IMR-90 (cell line): ENCODE measurements at regions not wholly inside any gene's neighbourhood (a gene's known extent, or its start where the extent isn't known, plus 50 kb on each side); places are given as distances from the start of the nearest gene placed in this dataset.

Experiments used
- ATAC-seq: fragments of 200-7000 bp; cut with Tn5 transposase; 2 replicates; pipeline ENCODE4 v1.9.1; 2020; ENCODE audit warnings: low read depth, mild to moderate bottlenecking, moderate library complexity
- BruUV-seq: library from RNA; stranded (reverse); fragments of 400-500 nt; replicated peaks from 2 replicates; lab custom pipeline; 2021; lab: Mats Ljungman, UMichigan
- CTCF ChIA-PET: fragments of 300-600 bp; formaldehyde crosslinking; extraction: SDS; loops from one replicate; lab custom pipeline; 2021; ENCODE audit warnings: antibody characterized with exemption; lab: Yijun Ruan, JAX
- POLR2A ChIA-PET: fragments of 300-600 bp; sonication (Branson Sonifier 250); formaldehyde crosslinking; loops from one replicate; lab custom pipeline; 2022; ENCODE audit warnings: antibody characterized with exemption; ENCODE audit not compliant: unreplicated experiment; lab: Charles Lee
- DNase-seq: peaks from one replicate; pipeline ENCODE4 v3.0.0; 2013
- H2AFZ ChIP-seq: replicated peaks from 2 replicates; pipeline ENCODE3; 2013; ENCODE audit warnings: low read length, mild to moderate bottlenecking; ENCODE audit not compliant: poor library complexity
- H2AK5ac ChIP-seq: 2 replicates; pipeline ENCODE4 v1.6.1; 2013; ENCODE audit warnings: low read depth, low read length, inconsistent platforms
- H2AK9ac ChIP-seq: replicated peaks from 2 replicates; pipeline ENCODE3; 2013; ENCODE audit warnings: mild to moderate bottlenecking, low read depth, low read length, moderate library complexity; ENCODE audit not compliant: poor library complexity
- H2BK120ac ChIP-seq: 2 replicates; pipeline ENCODE4 v1.6.1; 2013; ENCODE audit warnings: low read depth, low read length, inconsistent platforms
- H2BK15ac ChIP-seq: 3 replicates; pipeline ENCODE4 v1.6.1; 2013; ENCODE audit warnings: low read depth, low read length, inconsistent platforms
- H2BK20ac ChIP-seq: 2 replicates; pipeline ENCODE4 v1.6.1; 2013; ENCODE audit warnings: low read depth, mild to moderate bottlenecking, inconsistent platforms, low read length, moderate library complexity
- H2BK5ac ChIP-seq: 2 replicates; pipeline ENCODE4 v1.6.1; 2013; ENCODE audit warnings: mild to moderate bottlenecking, low read depth, low read length, inconsistent platforms; ENCODE audit not compliant: poor library complexity, severe bottlenecking
- H3K14ac ChIP-seq: replicated peaks from 2 replicates; pipeline ENCODE4 v1.6.1; 2013; ENCODE audit warnings: low read depth, low read length, inconsistent platforms
- H3K18ac ChIP-seq: 2 replicates; pipeline ENCODE4 v1.6.1; 2013; ENCODE audit warnings: low read depth, low read length, control low read depth
- H3K23ac ChIP-seq: 2 replicates; pipeline ENCODE4 v1.6.1; 2013; ENCODE audit warnings: low read depth, low read length, inconsistent platforms
- H3K27ac ChIP-seq: 2 replicates; pipeline ENCODE4 v1.5.1; 2013; ENCODE audit warnings: mild to moderate bottlenecking, control low read depth, low read length; ENCODE audit not compliant: insufficient read depth
- H3K27me3 ChIP-seq: 2 replicates; pipeline ENCODE4 v1.6.1; 2013; ENCODE audit warnings: low read length; ENCODE audit not compliant: control insufficient read depth, insufficient read depth
- H3K36me3 ChIP-seq: 2 replicates; pipeline ENCODE4 v1.6.1; 2013; ENCODE audit warnings: low read length, mixed read lengths; ENCODE audit not compliant: control insufficient read depth, insufficient read depth
- H3K4ac ChIP-seq: 2 replicates; pipeline ENCODE4 v1.6.1; 2013; ENCODE audit warnings: low read depth, low read length, inconsistent platforms
- H3K4me1 ChIP-seq: 2 replicates; pipeline ENCODE4 v1.6.1; 2013; ENCODE audit warnings: low read length, mixed read lengths; ENCODE audit not compliant: control insufficient read depth, insufficient read depth
- H3K4me2 ChIP-seq: 2 replicates; pipeline ENCODE4 v1.6.1; 2013; ENCODE audit warnings: low read depth, mild to moderate bottlenecking, control low read depth, low read length, moderate library complexity
- H3K4me3 ChIP-seq: 2 replicates; pipeline ENCODE4 v1.5.1; 2013; ENCODE audit warnings: low read depth, mild to moderate bottlenecking, control low read depth, low read length, moderate library complexity; ENCODE audit not compliant: insufficient read depth
- H3K56ac ChIP-seq: 2 replicates; pipeline ENCODE4 v1.6.1; 2013; ENCODE audit warnings: low read length, inconsistent platforms; ENCODE audit not compliant: insufficient read depth; ENCODE audit errors: extremely low read depth
- H3K79me1 ChIP-seq, 2 experiments: 2 replicates each; pipeline ENCODE4 v1.6.1; 2013; ENCODE audit warnings: low read length in 2 of 2, inconsistent platforms in 1 of 2, low read depth in 1 of 2
- H3K9ac ChIP-seq: 2 replicates; pipeline ENCODE4 v1.6.1; 2013; ENCODE audit warnings: low read depth, low read length, control low read depth
- H3K9me1 ChIP-seq: 2 replicates; pipeline ENCODE4 v1.6.1; 2013; ENCODE audit warnings: low read length, inconsistent platforms; ENCODE audit not compliant: insufficient read depth
- H3K9me3 ChIP-seq: 2 replicates; pipeline ENCODE4 v1.6.1; 2013; ENCODE audit warnings: low read length; ENCODE audit not compliant: control insufficient read depth, insufficient read depth
- H4K20me1 ChIP-seq: 2 replicates; pipeline ENCODE4 v1.6.1; 2013; ENCODE audit warnings: low read length, inconsistent platforms; ENCODE audit not compliant: insufficient read depth
- H4K5ac ChIP-seq: 2 replicates; pipeline ENCODE4 v1.6.1; 2013; ENCODE audit warnings: mild to moderate bottlenecking, low read depth, low read length, control low read depth
- H4K8ac ChIP-seq, 2 experiments: 2 replicates each; pipeline ENCODE4 v1.6.1; 2013; ENCODE audit warnings: low read depth in 2 of 2, low read length in 2 of 2, control low read depth in 1 of 2, inconsistent platforms in 1 of 2
- H4K91ac ChIP-seq: 2 replicates; pipeline ENCODE4 v1.6.1; 2013; ENCODE audit warnings: low read depth, low read length, inconsistent platforms; ENCODE audit not compliant: insufficient read depth
- BHLHE40 ChIP-seq: fragments of 150-350 bp; IDR thresholded peaks from 2 replicates; pipeline ENCODE4 v1.6.1; 2016; ENCODE audit warnings: mild to moderate bottlenecking, low read depth, low read length
- CEBPB ChIP-seq: IDR thresholded peaks from 2 replicates; pipeline ENCODE4 v1.6.1; 2012; ENCODE audit warnings: low read depth, low read length, improper control_type of control experiment
- CTCF ChIP-seq: conservative IDR thresholded peaks from 2 replicates; pipeline ENCODE4 v1.5.1; 2012; ENCODE audit warnings: mild to moderate bottlenecking, low read depth, low read length, improper control_type of control experiment
- ELK1 ChIP-seq: fragments of 150-350 bp; IDR thresholded peaks from 2 replicates; pipeline ENCODE4 v1.6.1; 2016; ENCODE audit warnings: low read depth, mild to moderate bottlenecking, low read length, moderate library complexity, borderline replicate concordance
- MAFK ChIP-seq: IDR thresholded peaks from 2 replicates; pipeline ENCODE4 v1.6.1; 2012; ENCODE audit warnings: low read depth, low read length, improper control_type of control experiment
- MAZ ChIP-seq: IDR thresholded peaks from 2 replicates; pipeline ENCODE4 v1.6.1; 2012; ENCODE audit warnings: low read depth, mild to moderate bottlenecking, low read length, improper control_type of control experiment, moderate library complexity, borderline replicate concordance
- MXI1 ChIP-seq: IDR thresholded peaks from 2 replicates; pipeline ENCODE4 v1.6.1; 2012; ENCODE audit warnings: low read depth, mild to moderate bottlenecking, low read length, moderate library complexity, borderline replicate concordance
- NFE2L2 ChIP-seq: fragments of 150-350 bp; IDR thresholded peaks from 2 replicates; pipeline ENCODE4 v1.6.1; 2016; ENCODE audit warnings: low read depth, mild to moderate bottlenecking, low read length
- POLR2A ChIP-seq: IDR thresholded peaks from 2 replicates; pipeline ENCODE4 v1.6.1; 2012; ENCODE audit warnings: mild to moderate bottlenecking, low read depth, low read length
- RAD21 ChIP-seq: IDR thresholded peaks from 2 replicates; pipeline ENCODE4 v1.6.1; 2012; ENCODE audit warnings: low read length, improper control_type of control experiment
- RCOR1 ChIP-seq: IDR thresholded peaks from 2 replicates; pipeline ENCODE4 v1.6.1; 2012; ENCODE audit warnings: mild to moderate bottlenecking, low read length, improper control_type of control experiment; ENCODE audit not compliant: insufficient replicate concordance
- SMC3 ChIP-seq: fragments of 150-350 bp; IDR thresholded peaks from 2 replicates; pipeline ENCODE4 v1.6.1; 2016; ENCODE audit warnings: low read depth, mild to moderate bottlenecking, antibody characterized with exemption, low read length, moderate library complexity
- USF2 ChIP-seq: fragments of 150-350 bp; IDR thresholded peaks from 2 replicates; pipeline ENCODE4 v1.6.1; 2017; ENCODE audit warnings: mild to moderate bottlenecking, antibody characterized with exemption, low read length, low read depth
- WGBS, 2 experiments: methylation state at CpG; one replicate each; pipeline versions ENCODE4 v1.1.5 to v1.1.7; 2013; ENCODE audit warnings: missing lambda C conversion rate in 2 of 2; ENCODE audit not compliant: insufficient read length in 1 of 2; ENCODE audit errors: extremely low coverage in 2 of 2; 5-methylcytosine and 5-hydroxymethylcytosine counted together
- dilution Hi-C: fragments of 300-500 bp; cut with HindIII; formaldehyde crosslinking; loops from one replicate; pipeline ENCODE4 v1.14.3; 2018; ENCODE audit warnings: low sequenced_read_pairs; ENCODE audit not compliant: unreplicated experiment
- in situ Hi-C: fragments of 300-500 bp; cut with MboI; formaldehyde crosslinking; loops from 3 replicates; pipeline ENCODE4 v1.14.3; 2019; ENCODE audit warnings: low sequenced_read_pairs, inconsistent platforms, mixed read lengths
- intact Hi-C: fragments of 100-400 bp; cut with micrococcal nuclease; formaldehyde crosslinking; loops from 2 replicates; pipeline ENCODE4 v1.10.0; 2022

GRCh38 chr16:35746963-35747657 lies 2287.7 kb downstream of the TP53TG3F start:
- CTCF ChIA-PET = no interaction called here
- DNase-seq (no peak), ATAC-seq (no peak)
- Histone ChIP-seq H3K27me3 (no peaks in the 10 kb centered on the region), H3K4me3 (no peak overlapping the region), H2AFZ (no peak overlapping the region), H3K18ac (no peak overlapping the region), H4K5ac (no peak overlapping the region), H2BK120ac (no peak overlapping the region), H4K91ac (no peak overlapping the region), H4K20me1 (no peaks in the 10 kb centered on the region), H3K27ac (no peak overlapping the region), H2BK5ac (no peak overlapping the region), H3K9ac (no peak overlapping the region), H3K9me3 (peaks cover 39% of the 10 kb centered on the region), H3K4me2 (no peak overlapping the region), H2AK5ac (no peak overlapping the region), H3K36me3 (no peaks in the 10 kb centered on the region), H3K79me1 (no peaks in the 10 kb centered on the region), H2AK9ac (no peak overlapping the region), H3K4me1 (no peaks in the 10 kb centered on the region), H2BK20ac (no peak overlapping the region), H4K8ac (no peak overlapping the region), H3K4ac (no peak overlapping the region), H3K23ac (no peak overlapping the region), H3K14ac (no peak overlapping the region), H3K9me1 (no peaks in the 10 kb centered on the region), H2BK15ac (no peak overlapping the region), H3K56ac (no peak overlapping the region)
- POLR2A ChIA-PET = no interaction called here
- TF ChIP-seq BHLHE40 (no peak), MAZ (no peak), CEBPB (no peak), USF2 (no peak), RCOR1 (no peak), MAFK (no peak), RAD21 (no peak), ELK1 (no peak), CTCF (no peak), MXI1 (no peak), SMC3 (no peak), POLR2A (no peak), NFE2L2 (no peak)
- BruUV-seq = no TSS peak
- in situ Hi-C loops (no loop called here), dilution Hi-C loops (no loop called here), intact Hi-C loops (no loop called here)
- 64% methylated on average over 4 of the region's 18 CpGs; no CpG with 5 or more reads in 1 of the 2 experiments for WGBS, 2 experiments
